ENCODE measurements at regions not wholly inside any gene's neighbourhood (a gene's known extent, or its start where the extent isn't known, plus 50 kb on each side); places are given as distances from the start of the nearest gene placed in this dataset.

DNA sequence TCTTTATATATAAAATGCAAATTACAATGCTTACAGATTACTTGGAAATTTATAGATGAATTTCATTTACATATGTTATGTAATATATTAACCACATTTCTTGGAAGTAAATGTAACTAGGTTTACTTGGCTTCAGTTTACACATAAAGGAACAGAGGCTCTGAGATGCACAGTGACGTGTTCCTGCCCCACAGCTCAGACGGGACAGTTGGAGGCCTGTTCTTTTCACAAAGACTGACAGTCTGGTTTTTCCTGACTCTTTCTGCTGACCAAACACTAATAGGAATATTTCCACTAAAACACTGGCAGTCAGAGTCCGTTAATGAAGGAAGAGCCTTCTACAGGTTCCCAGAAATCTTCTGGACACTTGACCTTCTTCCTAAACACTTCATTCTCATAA is 336.1 kb downstream of the MFSD1 start:
- DNase-seq, result no peak

- DNase-seq, result no peak
Measured at GRCh38 chr3:159139326-159139725, 337.5 kb downstream of the MFSD1 start.

- DNase-seq, result no peak
Measured at GRCh38 chr3:159144472-159144871, 342.6 kb downstream of the MFSD1 start.

DNA sequence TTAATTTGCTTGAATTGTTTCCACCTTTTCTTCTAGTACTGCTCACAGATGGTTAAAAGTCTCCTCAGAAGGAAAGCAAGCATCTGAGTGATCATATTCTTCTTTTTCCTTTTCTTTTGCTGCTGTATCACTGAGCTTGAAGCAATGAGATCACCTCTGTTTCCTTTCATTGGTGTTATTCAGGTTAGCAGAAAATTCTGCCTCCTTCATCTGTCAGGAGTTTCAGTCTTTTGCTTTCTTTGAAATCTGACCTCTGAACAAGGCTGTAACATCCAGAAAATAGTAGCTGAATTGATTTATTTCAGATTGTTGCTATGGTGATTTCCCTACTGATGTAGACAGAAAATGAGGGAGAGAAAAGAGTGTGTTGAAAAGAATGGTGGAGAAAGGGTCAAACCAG is 343.0 kb downstream of the MFSD1 start:
- no peak for DNase-seq

GRCh38 chr3:159146392-159146791 is 344.5 kb downstream of the MFSD1 start:
- no peak for DNase-seq

- DNase-seq, result no peak
Measured at GRCh38 chr3:159146856-159147435, 345.1 kb downstream of the MFSD1 start.

DNA sequence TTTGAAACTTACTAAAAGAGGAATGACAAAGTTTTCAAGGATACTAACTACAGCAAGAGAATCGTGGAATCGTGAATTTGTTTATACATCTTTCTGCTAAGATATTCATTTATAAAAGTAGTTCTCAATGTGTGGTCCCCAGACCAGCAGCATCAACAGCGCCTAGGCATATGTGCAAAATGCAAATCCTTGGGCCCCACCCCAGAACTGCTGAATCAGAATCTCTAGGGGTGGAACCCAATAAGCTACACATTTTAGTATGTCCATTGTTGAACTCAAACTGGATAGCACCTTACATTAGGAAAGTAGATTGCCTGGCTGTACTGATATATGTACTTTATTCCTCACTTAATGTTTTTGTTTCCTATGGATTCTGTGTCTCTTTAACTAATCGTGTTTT is 346.0 kb downstream of the MFSD1 start:
- DNase-seq, result no peak

DNA sequence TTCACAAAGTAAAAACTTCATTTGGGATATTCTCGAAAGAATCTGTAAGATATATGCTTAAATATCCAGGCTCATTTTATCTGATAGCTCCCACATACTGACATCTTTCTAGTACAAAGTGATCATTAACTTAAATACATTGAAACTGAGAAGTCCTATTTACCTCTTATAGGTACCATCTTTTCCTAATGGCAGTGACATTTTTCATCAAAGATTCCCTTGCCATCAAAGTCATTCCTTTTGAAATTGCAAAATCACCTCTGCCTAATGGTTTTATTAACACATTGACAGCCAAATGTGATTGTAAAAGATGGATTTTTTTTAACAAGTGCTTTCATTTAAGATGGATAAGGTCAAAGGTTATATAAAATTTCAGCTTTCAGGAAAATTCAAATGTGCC is 346.6 kb downstream of the MFSD1 start:
- no peak for DNase-seq

GRCh38 chr3:159149131-159149530 is 347.3 kb downstream of the MFSD1 start:
- DNase-seq, result no peak

DNA sequence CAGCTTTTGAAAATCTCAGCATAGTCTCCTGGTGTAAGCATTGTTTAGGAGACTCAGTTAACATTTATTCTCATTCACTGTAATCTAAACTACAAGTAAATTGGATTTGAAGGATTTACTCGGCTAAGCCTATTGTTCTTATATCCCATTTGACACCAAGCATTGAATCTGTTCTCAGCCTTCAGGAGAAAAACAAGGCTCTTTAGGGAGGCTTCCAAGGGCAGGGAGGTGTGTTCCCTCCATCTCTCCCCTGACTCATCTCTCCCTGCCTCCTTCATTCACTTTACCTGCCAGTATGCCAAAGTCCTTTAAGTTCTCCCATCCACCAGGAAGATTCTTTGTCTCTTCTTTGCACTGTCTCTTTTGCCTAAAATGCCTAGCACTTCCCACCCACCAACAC is 347.8 kb downstream of the MFSD1 start:
- DNase-seq, result no peak

DNA sequence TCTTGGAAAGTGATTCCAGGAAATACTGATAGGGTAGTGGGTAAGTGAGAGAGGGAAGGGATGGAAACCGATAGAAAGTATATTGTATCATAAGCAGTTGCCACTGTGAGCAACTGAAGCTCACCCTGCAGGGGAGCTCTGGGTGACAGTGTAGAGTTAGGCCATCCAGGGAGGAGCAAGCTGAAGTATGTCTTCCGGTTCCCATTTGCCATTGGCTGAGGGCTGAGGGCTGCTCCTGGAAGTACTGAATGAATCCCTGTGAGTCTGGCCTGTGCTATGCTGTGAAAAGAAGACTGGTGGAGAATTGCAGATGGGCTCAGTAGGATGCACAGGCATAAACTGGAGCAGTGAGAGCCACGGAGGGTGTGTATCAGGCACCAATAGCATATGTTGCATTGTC is 348.3 kb downstream of the MFSD1 start:
- no peak for DNase-seq

GRCh38 chr3:159151130-159151529 is 349.3 kb downstream of the MFSD1 start:
- DNase-seq, result no peak

GRCh38 chr3:159157275-159157674 is 355.4 kb downstream of the MFSD1 start:
- no peak for DNase-seq

- DNase-seq, result no peak
Measured at GRCh38 chr3:159158213-159158612, 356.4 kb downstream of the MFSD1 start.

DNA sequence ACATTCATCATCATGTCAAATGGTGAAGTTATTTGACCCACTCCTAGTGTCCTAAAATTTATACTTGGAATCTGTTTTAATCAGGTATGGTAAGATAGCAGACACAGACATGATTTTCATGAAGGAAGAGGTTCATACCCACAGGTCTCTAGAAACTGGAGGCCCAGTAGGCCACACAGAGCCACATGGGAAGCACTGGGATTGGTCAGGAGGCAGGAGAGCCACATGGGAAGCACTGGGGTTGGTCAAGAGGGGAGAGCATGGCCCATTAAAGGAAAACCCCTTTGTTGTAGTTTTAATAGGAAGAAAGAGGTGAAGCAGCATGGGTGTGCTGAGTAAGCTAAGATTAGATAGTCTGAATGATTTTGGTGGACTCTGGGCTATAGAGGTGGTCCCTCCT is 356.9 kb downstream of the MFSD1 start:
- no peak for DNase-seq

- DNase-seq, result no peak
Measured at GRCh38 chr3:159159546-159159945, 357.7 kb downstream of the MFSD1 start.

GRCh38 chr3:159163656-159164055 is 361.8 kb downstream of the MFSD1 start:
- no peak for DNase-seq

- no peak for DNase-seq
Measured at GRCh38 chr3:159165961-159166360, 364.1 kb downstream of the MFSD1 start.

DNA sequence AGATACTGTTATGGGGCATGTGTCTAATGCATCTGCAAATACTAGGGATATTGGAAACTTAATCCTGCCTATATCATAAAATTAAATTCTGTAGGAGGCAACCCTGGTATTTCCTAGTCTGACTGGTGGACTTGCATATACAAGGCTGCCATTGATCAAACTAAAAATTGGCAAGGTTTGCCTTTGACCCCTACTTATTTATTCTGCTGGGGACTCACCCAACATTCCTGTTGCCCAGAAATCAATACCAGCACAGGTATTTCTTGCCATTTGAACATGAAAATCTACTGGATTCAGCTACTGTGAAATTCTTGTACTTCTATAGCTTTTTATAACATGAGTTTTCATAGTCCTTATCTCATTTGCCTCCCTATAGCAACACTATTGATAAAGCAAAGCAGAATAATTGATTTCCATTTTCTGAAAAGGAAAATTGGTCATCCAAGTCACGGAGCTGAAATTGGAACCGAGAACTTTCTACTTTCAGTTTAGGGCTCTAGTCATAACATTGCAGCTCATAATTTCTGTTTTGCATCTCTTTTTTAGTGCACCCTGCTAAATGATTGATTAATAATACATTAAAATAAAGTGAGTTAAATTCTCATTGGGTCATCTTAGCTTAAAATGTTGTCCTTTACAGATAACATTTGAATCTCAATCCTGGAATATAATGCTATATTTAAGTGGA is 365.2 kb downstream of the MFSD1 start:
- DNase-seq, result no peak

GRCh38 chr3:159168788-159169187 is 366.9 kb downstream of the MFSD1 start:
- no peak for DNase-seq

DNA sequence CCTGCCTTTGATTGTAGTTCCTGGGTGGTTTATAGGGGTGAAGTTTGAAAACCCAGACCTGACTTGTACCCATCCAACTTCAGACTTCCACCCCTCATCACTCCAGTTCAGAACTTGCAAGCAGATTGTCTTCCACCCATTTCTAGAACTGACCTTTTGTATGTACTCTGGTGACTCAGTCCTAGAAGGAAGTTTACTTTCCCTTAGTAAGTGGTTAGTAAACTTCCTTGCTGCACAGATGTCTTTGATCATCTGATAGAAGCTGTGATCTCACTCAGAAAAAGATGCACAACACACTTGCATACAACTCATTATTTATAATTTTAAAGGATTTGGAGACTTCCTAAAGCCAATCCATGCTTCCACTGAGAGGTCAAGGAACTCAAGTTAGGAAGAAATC is 368.0 kb downstream of the MFSD1 start:
- DNase-seq, result peak; percentile 33

GRCh38 chr3:159170436-159171003 is 368.7 kb downstream of the MFSD1 start:
- DNase-seq, result no peak

GRCh38 chr3:159171333-159171732 is 369.5 kb downstream of the MFSD1 start:
- DNase-seq, result no peak

GRCh38 chr3:159172473-159172872 is 370.6 kb downstream of the MFSD1 start:
- no peak for DNase-seq

Measured in MV-4-11 (cell line).